Neural cell (in vitro differentiated cells): ENCODE measurements at regions not wholly inside any gene's neighbourhood (a gene's known extent, or its start where the extent isn't known, plus 50 kb on each side); places are given as distances from the start of the nearest gene placed in this dataset.

Experiments
- CTCF ChIP-seq: fragments of 450-650 bp; IDR thresholded peaks from 2 replicates; pipeline ENCODE4 v1.5.1; 2014; ENCODE audit warnings: antibody characterized with exemption, mild to moderate bottlenecking, moderate library complexity; ENCODE audit not compliant: poor library complexity, severe bottlenecking
- EP300 ChIP-seq: fragments of 450-650 bp; conservative IDR thresholded peaks from 2 replicates; pipeline ENCODE4 v1.6.1; 2014; ENCODE audit warnings: antibody characterized with exemption, mild to moderate bottlenecking, moderate library complexity; ENCODE audit not compliant: poor library complexity, severe bottlenecking
- EZH2 ChIP-seq: fragments of 200-600, 300-800 bp; shearing (Covaris generic), sonication (generic); IDR thresholded peaks from 2 replicates; pipeline ENCODE4 v1.6.1; 2014; ENCODE audit warnings: antibody characterized with exemption, low read length, borderline replicate concordance, mild to moderate bottlenecking; ENCODE audit not compliant: insufficient read depth, poor library complexity, severe bottlenecking
- POLR2AphosphoS5 ChIP-seq: IDR thresholded peaks from 2 replicates; pipeline ENCODE4 v1.6.1; 2012
- RAD21 ChIP-seq: fragments of 450-650 bp; conservative IDR thresholded peaks from 2 replicates; pipeline ENCODE4 v1.6.1; 2014; ENCODE audit warnings: antibody characterized with exemption, mild to moderate bottlenecking, moderate library complexity
- SMC3 ChIP-seq: fragments of 450-650 bp; conservative IDR thresholded peaks from 2 replicates; pipeline ENCODE4 v1.6.1; 2014; ENCODE audit warnings: antibody characterized with exemption, mild to moderate bottlenecking, moderate library complexity; ENCODE audit not compliant: poor library complexity

DNA sequence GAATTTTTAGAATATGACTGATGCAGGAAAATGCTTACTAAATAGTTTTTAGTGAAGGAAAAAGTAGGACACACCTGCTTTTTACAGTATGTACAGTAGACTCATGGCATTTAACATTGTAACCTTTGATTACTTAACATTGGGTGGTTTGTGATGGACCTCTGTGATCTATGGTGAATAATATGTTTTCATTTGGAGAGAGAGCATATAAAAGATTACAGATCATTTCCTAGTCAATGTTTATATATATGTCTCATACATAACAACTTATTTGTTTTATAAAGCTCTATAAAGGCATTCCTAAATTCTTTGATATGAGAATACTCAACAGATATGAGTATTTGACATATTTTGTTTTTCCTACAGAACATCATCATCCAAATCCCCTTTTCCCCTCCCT, 129.3 kb upstream of the PDE7B start:
- no peak for TF ChIP-seq EP300
- no peak for TF ChIP-seq EZH2
- TF ChIP-seq CTCF: no peak
- no peak for TF ChIP-seq RAD21
- no peak for TF ChIP-seq POLR2AphosphoS5
- TF ChIP-seq SMC3: no peak
